ENCODE measurements at regions not wholly inside any gene's neighbourhood (a gene's known extent, or its start where the extent isn't known, plus 50 kb on each side); places are given as distances from the start of the nearest gene placed in this dataset. TPM values are rescaled to one million over a fixed set of nuclear protein-coding genes. Genes with fewer than 3 reads are reported as not detected.

Small RNA genes lying in the stretch of these regions (small RNA-seq; reads per million reads assigned to genes)
- gene AC025281.1 (not detected), gene RNA5SP428 (not detected)

Measured in Karpas-422 (cell line).